Osteoblast (primary cell): ENCODE measurements at regions not wholly inside any gene's neighbourhood (a gene's known extent, or its start where the extent isn't known, plus 50 kb on each side); places are given as distances from the start of the nearest gene placed in this dataset.
A peak's percentile ranks its signal among the peaks of the same experiment; 100 is the strongest.

Experiments used
- DNase-seq: peaks from one replicate; pipeline ENCODE4 v3.0.0; 2011; ENCODE audit warnings: low spot score, mixed read lengths; ENCODE audit not compliant: insufficient read length; ENCODE audit errors: missing footprints
- H2AFZ ChIP-seq: 2 replicates; pipeline ENCODE4 v1.6.0; 2011; ENCODE audit warnings: mild to moderate bottlenecking, low read length
- H3K27ac ChIP-seq: 2 replicates; pipeline ENCODE4 v1.5.1; 2011; ENCODE audit warnings: mild to moderate bottlenecking, low read depth, low read length, moderate library complexity
- H3K27me3 ChIP-seq: 2 replicates; pipeline ENCODE4 v1.6.0; 2012; ENCODE audit warnings: mild to moderate bottlenecking, control low read depth, inconsistent platforms, low read length, moderate library complexity; ENCODE audit not compliant: insufficient read depth
- H3K36me3 ChIP-seq: 2 replicates; pipeline ENCODE4 v1.5.1; 2011; ENCODE audit warnings: mild to moderate bottlenecking, low read length, control low read depth, moderate library complexity; ENCODE audit not compliant: insufficient read depth
- H3K4me1 ChIP-seq: 2 replicates; pipeline ENCODE4 v1.5.1; 2011; ENCODE audit warnings: mild to moderate bottlenecking, low read length, control low read depth, moderate library complexity; ENCODE audit not compliant: insufficient read depth
- H3K4me2 ChIP-seq: 2 replicates; pipeline ENCODE4 v1.6.0; 2011; ENCODE audit warnings: mild to moderate bottlenecking, low read length; ENCODE audit not compliant: insufficient read depth
- H3K4me3 ChIP-seq: fragments of 200-600 bp; sonication (generic); 3 replicates; pipeline ENCODE4 v1.5.1; 2012; ENCODE audit warnings: mild to moderate bottlenecking, low read length, inconsistent platforms; ENCODE audit not compliant: insufficient read depth
- H3K79me2 ChIP-seq: 2 replicates; pipeline ENCODE4 v1.6.0; 2012; ENCODE audit warnings: mild to moderate bottlenecking, low read length, control low read depth, inconsistent platforms; ENCODE audit not compliant: insufficient read depth
- H3K9me3 ChIP-seq: 2 replicates; pipeline ENCODE4 v1.5.1; 2011; ENCODE audit warnings: low read depth, low read length, control low read depth
- H4K20me1 ChIP-seq: 2 replicates; pipeline ENCODE4 v1.6.0; 2012; ENCODE audit warnings: mild to moderate bottlenecking, low read length, control low read depth; ENCODE audit not compliant: insufficient read depth
- CTCF ChIP-seq: IDR thresholded peaks from 2 replicates; pipeline ENCODE4 v1.5.1; 2011; ENCODE audit warnings: mild to moderate bottlenecking, low read depth, low read length, moderate library complexity; ENCODE audit errors: extremely low read depth

DNA sequence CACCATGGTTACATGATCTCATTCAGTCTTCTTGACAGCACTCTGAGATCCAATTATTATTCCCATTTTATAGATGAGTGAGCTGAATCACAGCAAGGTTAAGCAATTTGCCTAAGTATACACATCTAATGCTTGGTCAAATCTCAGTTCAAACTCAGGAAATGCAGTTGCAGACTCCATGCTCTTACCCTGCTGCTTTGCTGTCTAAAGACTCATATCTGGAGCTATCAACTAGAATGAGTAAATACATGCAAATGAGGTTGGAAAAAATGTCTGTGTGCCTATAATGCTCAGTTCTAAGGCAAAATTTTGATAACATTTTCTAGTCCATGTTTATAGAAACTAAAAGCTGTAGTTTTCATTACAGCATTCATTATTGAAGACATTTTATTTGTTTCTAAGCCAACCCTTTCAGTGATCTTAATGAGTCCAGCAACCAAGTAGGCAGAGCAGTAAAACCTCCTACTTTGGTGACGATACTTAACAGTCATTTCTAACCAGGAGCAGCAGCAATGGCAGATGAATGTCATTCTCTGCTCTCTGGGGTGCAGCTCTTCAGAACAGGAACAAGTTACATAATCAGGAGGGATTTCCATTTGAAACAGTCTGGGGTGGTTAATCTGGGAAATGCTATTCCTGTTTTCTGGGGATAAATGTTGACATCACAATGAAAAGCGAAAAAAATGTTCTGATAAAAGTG lies 396.8 kb upstream of the UBE2E3 start:
- no peaks in the 10 kb centered on the region for H4K20me1 ChIP-seq
- peak; percentile 11 for DNase-seq
- no peaks in the 10 kb centered on the region for H3K36me3 ChIP-seq
- H3K4me1 ChIP-seq = no peaks in the 10 kb centered on the region
- no peaks in the 10 kb centered on the region for H3K27me3 ChIP-seq
- no peak overlapping the region for H2AFZ ChIP-seq
- no peak overlapping the region for H3K4me2 ChIP-seq
- H3K4me3 ChIP-seq = no peak overlapping the region
- H3K9me3 ChIP-seq = no peaks in the 10 kb centered on the region
- H3K27ac ChIP-seq = no peak overlapping the region
- no peaks in the 10 kb centered on the region for H3K79me2 ChIP-seq
- TF ChIP-seq CTCF = no peak

DNA sequence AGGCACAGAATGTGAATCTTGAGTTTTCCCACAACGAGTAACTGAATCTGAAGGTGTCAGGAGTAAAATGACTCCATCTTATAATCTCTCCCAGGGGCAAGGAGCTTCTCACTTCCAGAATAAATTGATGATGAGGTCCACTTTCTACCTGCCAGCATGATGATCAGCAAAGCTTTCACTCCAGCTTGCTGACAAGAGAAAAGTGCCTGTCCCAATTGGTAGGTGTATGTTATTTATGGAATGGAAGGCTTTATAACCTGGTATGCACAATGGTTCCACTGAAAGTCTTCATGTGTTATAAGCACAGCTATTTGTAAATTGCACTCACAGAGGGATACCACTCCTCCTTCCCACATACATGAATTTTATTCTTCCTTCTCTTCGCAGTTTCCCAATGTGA lies 401.0 kb upstream of the UBE2E3 start:
- Histone ChIP-seq H2AFZ (no peak overlapping the region), H3K9me3 (no peaks in the 10 kb centered on the region)

GRCh38 chr2:180578441-180578840 lies 402.0 kb upstream of the UBE2E3 start:
- no peaks in the 10 kb centered on the region for H3K36me3 ChIP-seq
- no peak overlapping the region for H3K27ac ChIP-seq
- no peaks in the 10 kb centered on the region for H3K27me3 ChIP-seq
- no peaks in the 10 kb centered on the region for H4K20me1 ChIP-seq
- DNase-seq = no peak
- no peak overlapping the region for H3K4me3 ChIP-seq
- H3K9me3 ChIP-seq = no peaks in the 10 kb centered on the region
- H3K79me2 ChIP-seq = no peaks in the 10 kb centered on the region
- no peak for TF ChIP-seq CTCF
- H2AFZ ChIP-seq = no peak overlapping the region
- peaks cover 5% of the 10 kb centered on the region for H3K4me1 ChIP-seq
- no peak overlapping the region for H3K4me2 ChIP-seq

More for the DNA sequence above, 401.0 kb upstream of the UBE2E3 start:
- no peak overlapping the region for H3K27ac ChIP-seq
- no peaks in the 10 kb centered on the region for H3K27me3 ChIP-seq
- H3K4me1 ChIP-seq = no peaks in the 10 kb centered on the region
- H3K4me2 ChIP-seq = no peak overlapping the region
- H3K79me2 ChIP-seq = no peaks in the 10 kb centered on the region
- no peaks in the 10 kb centered on the region for H4K20me1 ChIP-seq
- no peaks in the 10 kb centered on the region for H3K36me3 ChIP-seq
- H3K4me3 ChIP-seq = no peak overlapping the region
- no peak for DNase-seq
- no peak for TF ChIP-seq CTCF

DNA sequence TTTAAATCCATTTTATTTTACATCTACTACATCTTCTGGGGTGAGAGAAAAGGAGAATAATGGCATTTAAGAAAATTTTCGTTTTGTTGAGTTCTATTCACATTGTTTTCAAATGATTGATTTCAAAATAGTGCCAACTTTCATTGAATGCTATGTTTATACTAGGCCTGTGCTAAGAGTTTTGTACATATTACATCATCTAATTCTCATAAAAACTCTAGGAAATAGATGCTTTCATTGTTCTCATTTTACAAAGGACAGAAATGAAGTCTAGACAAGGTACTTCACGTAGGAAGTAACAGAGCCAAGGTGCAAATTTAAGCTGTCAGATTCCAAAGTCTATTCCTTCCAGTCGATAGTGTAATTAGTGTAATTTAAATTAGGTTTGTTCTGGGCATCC lies 402.8 kb upstream of the UBE2E3 start:
- Histone ChIP-seq H3K9me3 (no peaks in the 10 kb centered on the region), H3K4me3 (no peak overlapping the region), H3K27ac (no peak overlapping the region), H3K27me3 (no peaks in the 10 kb centered on the region), H4K20me1 (no peaks in the 10 kb centered on the region), H3K36me3 (no peaks in the 10 kb centered on the region), H2AFZ (no peak overlapping the region), H3K79me2 (no peaks in the 10 kb centered on the region), H3K4me1 (peaks cover 5% of the 10 kb centered on the region), H3K4me2 (no peak overlapping the region)
- no peak for DNase-seq
- no peak for TF ChIP-seq CTCF
